Transverse colon (tissue), 4 donors: ENCODE measurements at regions not wholly inside any gene's neighbourhood (a gene's known extent, or its start where the extent isn't known, plus 50 kb on each side); places are given as distances from the start of the nearest gene placed in this dataset.

ENCODE experiments used
- EP300 ChIP-seq: sonication (generic); formaldehyde crosslinking; IDR thresholded peaks from one replicate; pipeline ENCODE4 v1.6.1; 2017; ENCODE audit warnings: antibody characterized with exemption, low read depth
- POLR2A ChIP-seq: fragments of 450-650 bp; IDR thresholded peaks from one replicate; pipeline ENCODE4 v1.6.1; 2016; ENCODE audit warnings: antibody characterized with exemption, mild to moderate bottlenecking, moderate library complexity
- POLR2AphosphoS5 ChIP-seq, 3 donors: sonication (generic); formaldehyde crosslinking; IDR thresholded peaks; one replicate each; pipeline ENCODE4 v1.6.1; 2016; ENCODE audit warnings: antibody characterized with exemption in 3 of 3
- TF ChIP-seq, protein P1 (sequence below), 5 experiments: fragments of 200-600 bp in 3 of 5; fragments of 450-650 bp in 2 of 5; sonication (generic) in 3 of 5; IDR thresholded peaks; 1 replicate in 2 of 5; 2 replicates in 3 of 5; pipeline ENCODE4 v1.5.1; 2016 to 2017; ENCODE audit warnings: antibody characterized with exemption in 5 of 5, inconsistent platforms in 3 of 5, mild to moderate bottlenecking in 2 of 5, moderate library complexity in 1 of 5

DNA sequence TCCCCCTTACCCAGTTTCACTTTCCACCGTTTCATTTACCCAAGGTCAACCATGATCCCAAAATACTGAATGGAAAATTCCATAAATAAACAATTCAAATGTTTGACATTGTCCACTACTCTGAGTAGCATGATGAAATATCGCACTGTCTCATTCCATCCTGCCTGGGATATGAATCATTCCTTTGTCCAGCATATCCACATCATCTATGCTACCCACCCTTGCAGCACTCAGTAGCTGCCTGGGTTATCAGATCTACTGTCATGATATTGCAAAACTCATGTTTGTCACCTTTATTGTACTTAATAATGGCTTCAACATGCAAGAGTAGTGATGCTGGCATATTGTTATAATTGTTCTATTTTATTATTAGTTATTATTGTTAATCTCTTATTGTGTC is 263.9 kb upstream of the NBEA start:
- TF ChIP-seq POLR2AphosphoS5 (IDR thresholded peaks at IDR 0.05) (no peak), POLR2A (no peak), EP300 (no peak)
- TF ChIP-seq, protein P1, sequence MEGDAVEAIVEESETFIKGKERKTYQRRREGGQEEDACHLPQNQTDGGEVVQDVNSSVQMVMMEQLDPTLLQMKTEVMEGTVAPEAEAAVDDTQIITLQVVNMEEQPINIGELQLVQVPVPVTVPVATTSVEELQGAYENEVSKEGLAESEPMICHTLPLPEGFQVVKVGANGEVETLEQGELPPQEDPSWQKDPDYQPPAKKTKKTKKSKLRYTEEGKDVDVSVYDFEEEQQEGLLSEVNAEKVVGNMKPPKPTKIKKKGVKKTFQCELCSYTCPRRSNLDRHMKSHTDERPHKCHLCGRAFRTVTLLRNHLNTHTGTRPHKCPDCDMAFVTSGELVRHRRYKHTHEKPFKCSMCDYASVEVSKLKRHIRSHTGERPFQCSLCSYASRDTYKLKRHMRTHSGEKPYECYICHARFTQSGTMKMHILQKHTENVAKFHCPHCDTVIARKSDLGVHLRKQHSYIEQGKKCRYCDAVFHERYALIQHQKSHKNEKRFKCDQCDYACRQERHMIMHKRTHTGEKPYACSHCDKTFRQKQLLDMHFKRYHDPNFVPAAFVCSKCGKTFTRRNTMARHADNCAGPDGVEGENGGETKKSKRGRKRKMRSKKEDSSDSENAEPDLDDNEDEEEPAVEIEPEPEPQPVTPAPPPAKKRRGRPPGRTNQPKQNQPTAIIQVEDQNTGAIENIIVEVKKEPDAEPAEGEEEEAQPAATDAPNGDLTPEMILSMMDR (IDR thresholded peaks at IDR 0.05): no peak
